HCT116 (cell line): ENCODE measurements at regions not wholly inside any gene's neighbourhood (a gene's known extent, or its start where the extent isn't known, plus 50 kb on each side); places are given as distances from the start of the nearest gene placed in this dataset.

Source experiments
- ATAC-seq: fragments of 200-7000 bp; cut with Tn5 transposase; 2 replicates; pipeline ENCODE4 v1.9.1; 2020; ENCODE audit warnings: mild to moderate bottlenecking, moderate library complexity
- BruUV-seq: library from RNA; stranded (reverse); fragments of 400-500 nt; replicated peaks from 2 replicates; lab custom pipeline; 2021; lab: Mats Ljungman, UMichigan
- CTCF ChIA-PET: fragments of 300-600 bp; sonication (Branson Sonifier 250); formaldehyde crosslinking; loops from one replicate; lab custom pipeline; 2021; ENCODE audit warnings: antibody characterized with exemption; lab: Charles Lee
- POLR2A ChIA-PET: fragments of 300-600, 350-600 bp; sonication (Branson Sonifier 250); formaldehyde crosslinking; loops from one replicate; lab custom pipeline; 2021; ENCODE audit warnings: antibody characterized with exemption; lab: Charles Lee
- RAD21 ChIA-PET, 2 experiments: fragments of 300-600 bp; sonication (Branson Sonifier 250); formaldehyde crosslinking; loops; one replicate each; lab custom pipeline; 2023; ENCODE audit warnings: low total read pairs in 2 of 2; ENCODE audit not compliant: uncharacterized antibody in 2 of 2, unreplicated experiment in 2 of 2, low non-redundant PET in 1 of 2; lab: Charles Lee
- DNase-seq: peaks from one replicate; pipeline ENCODE4 v3.0.0-alpha.2; 2010; ENCODE audit warnings: low read depth, low spot score
- H2AFZ ChIP-seq: fragments of 200-600 bp; shearing (Covaris generic), sonication (generic); 2 replicates; pipeline ENCODE4 v1.6.1; 2017; ENCODE audit warnings: low read depth, mixed run types, mixed read lengths, antibody characterized with exemption, low read length; ENCODE audit not compliant: poor library complexity, severe bottlenecking
- H3K27ac ChIP-seq: 2 replicates; pipeline ENCODE4 v1.5.1; 2012; ENCODE audit warnings: low read depth, low read length
- H3K27me3 ChIP-seq: fragments of 200-600 bp; sonication (generic); 2 replicates; pipeline ENCODE4 v1.6.1; 2016; ENCODE audit warnings: mixed run types, low read length, mixed read lengths; ENCODE audit not compliant: insufficient read depth
- H3K36me3 ChIP-seq, 2 experiments: fragments of 200-500 bp in 1 of 2; fragments of 200-600 bp in 1 of 2; sonication (Bioruptor generic) in 1 of 2; sonication (generic) in 1 of 2; 2 replicates each; pipeline versions ENCODE4 v1.5.1 to v1.6.1; 2014 to 2016; ENCODE audit warnings: low read length in 2 of 2, inconsistent platforms in 1 of 2, mixed read lengths in 1 of 2, mixed run types in 1 of 2; ENCODE audit not compliant: insufficient read depth in 2 of 2, control insufficient read depth in 1 of 2
- H3K4me1 ChIP-seq, 2 experiments: fragments of 200-600 bp in 1 of 2; sonication (generic) in 1 of 2; 2 replicates each; pipeline versions ENCODE4 v1.5.1 to v1.6.1; 2012 to 2017; ENCODE audit warnings: low read length in 2 of 2, inconsistent platforms in 1 of 2, mild to moderate bottlenecking in 1 of 2, mixed read lengths in 1 of 2, mixed run types in 1 of 2, moderate library complexity in 1 of 2; ENCODE audit not compliant: insufficient read depth in 2 of 2, control insufficient read depth in 1 of 2
- H3K4me2 ChIP-seq: fragments of 200-600 bp; sonication (generic); 2 replicates; pipeline ENCODE4 v1.6.1; 2017; ENCODE audit warnings: mixed run types, low read length, mixed read lengths
- H3K4me3 ChIP-seq, 2 experiments: fragments of 200-600 bp in 1 of 2; sonication (generic) in 1 of 2; replicated peaks in 1 of 2; 2 replicates each; pipeline ENCODE4 v1.5.1; 2011 to 2016; ENCODE audit warnings: low read length in 2 of 2, control low read depth in 1 of 2, low read depth in 1 of 2, mild to moderate bottlenecking in 1 of 2, mixed read lengths in 1 of 2, mixed run types in 1 of 2
- H3K79me2 ChIP-seq: fragments of 200-600 bp; sonication (generic); 2 replicates; pipeline ENCODE4 v1.6.1; 2017; ENCODE audit warnings: mild to moderate bottlenecking, mixed run types, low read length, moderate library complexity, mixed read lengths; ENCODE audit not compliant: insufficient read depth
- H3K9ac ChIP-seq: fragments of 200-600 bp; sonication (generic); 2 replicates; pipeline ENCODE4 v1.6.1; 2016; ENCODE audit warnings: low read length, mixed read lengths
- H3K9me2 ChIP-seq: fragments of 200-600 bp; sonication (generic), shearing (Covaris generic); 2 replicates; pipeline ENCODE4 v1.6.1; 2017; ENCODE audit warnings: mixed run types, mild to moderate bottlenecking, moderate library complexity; ENCODE audit not compliant: insufficient read depth
- H3K9me3 ChIP-seq, 2 experiments: fragments of 200-500 bp in 1 of 2; fragments of 200-600 bp in 1 of 2; sonication (Bioruptor generic) in 1 of 2; sonication (generic) in 1 of 2; 2 replicates each; pipeline ENCODE4 v1.6.1; 2014 to 2017; ENCODE audit warnings: low read length in 2 of 2, mixed read lengths in 2 of 2, inconsistent platforms in 1 of 2, low read depth in 1 of 2, mild to moderate bottlenecking in 1 of 2, mixed run types in 1 of 2, moderate library complexity in 1 of 2; ENCODE audit not compliant: control insufficient read depth in 1 of 2, insufficient read depth in 1 of 2
- H4K20me1 ChIP-seq: fragments of 200-600 bp; sonication (generic), shearing (Covaris generic); 2 replicates; pipeline ENCODE4 v1.6.1; 2017; ENCODE audit warnings: mixed run types, mild to moderate bottlenecking, moderate library complexity; ENCODE audit not compliant: insufficient read depth
- ATF3 ChIP-seq: IDR thresholded peaks from 2 replicates; pipeline ENCODE4 v1.6.1; 2012
- CEBPB ChIP-seq: IDR thresholded peaks from 2 replicates; pipeline ENCODE4 v1.6.1; 2012; ENCODE audit warnings: low read depth
- EGR1 ChIP-seq: IDR thresholded peaks from 2 replicates; pipeline ENCODE4 v1.6.1; 2012; ENCODE audit warnings: low read depth
- ELF1 ChIP-seq: IDR thresholded peaks from 2 replicates; pipeline ENCODE4 v1.6.1; 2012; ENCODE audit warnings: low read depth, borderline replicate concordance
- EZH2 ChIP-seq: fragments of 200-600 bp; sonication (generic); IDR thresholded peaks from 2 replicates; pipeline ENCODE4 v1.6.1; 2017; ENCODE audit warnings: antibody characterized with exemption, mixed run types
- FOSL1 ChIP-seq: IDR thresholded peaks from 2 replicates; pipeline ENCODE4 v1.6.1; 2012; ENCODE audit warnings: low read depth
- POLR2A ChIP-seq: IDR thresholded peaks from 2 replicates; pipeline ENCODE4 v1.7.0; 2011; ENCODE audit warnings: borderline replicate concordance; ENCODE audit not compliant: insufficient read depth, insufficient read length; ENCODE audit errors: extremely low read depth
- POLR2AphosphoS5 ChIP-seq: IDR thresholded peaks from 2 replicates; pipeline ENCODE4 v1.6.1; 2011; ENCODE audit warnings: mild to moderate bottlenecking, low read depth, low read length, moderate library complexity
- RAD21 ChIP-seq: IDR thresholded peaks from 2 replicates; pipeline ENCODE4 v1.6.1; 2012; ENCODE audit warnings: low read depth, mild to moderate bottlenecking
- REST ChIP-seq: IDR thresholded peaks from 2 replicates; pipeline ENCODE4 v1.6.1; 2012; ENCODE audit warnings: low read depth
- SIN3A ChIP-seq: IDR thresholded peaks from 2 replicates; pipeline ENCODE4 v1.6.1; 2012; ENCODE audit warnings: low read depth
- SP1 ChIP-seq: IDR thresholded peaks from 2 replicates; pipeline ENCODE4 v1.6.1; 2012; ENCODE audit warnings: low read depth
- TCF7L2 ChIP-seq: IDR thresholded peaks from 2 replicates; pipeline ENCODE4 v1.7.0; 2011; ENCODE audit warnings: borderline replicate concordance, inconsistent platforms; ENCODE audit not compliant: insufficient read depth, insufficient read length; ENCODE audit errors: extremely low read depth
- YY1 ChIP-seq: IDR thresholded peaks from 2 replicates; pipeline ENCODE4 v1.6.1; 2011; ENCODE audit warnings: low read length, low read depth, moderate library complexity, mild to moderate bottlenecking; ENCODE audit not compliant: insufficient replicate concordance; ENCODE audit errors: extremely low read depth
- ZBTB33 ChIP-seq: IDR thresholded peaks from 2 replicates; pipeline ENCODE4 v1.6.1; 2011; ENCODE audit warnings: mild to moderate bottlenecking, low read length, moderate library complexity; ENCODE audit not compliant: insufficient replicate concordance; ENCODE audit errors: extremely low read depth
- ZFX ChIP-seq: fragments of 450-650 bp; IDR thresholded peaks from 2 replicates; pipeline ENCODE4 v1.6.1; 2017
- intact Hi-C: fragments of 100-400 bp; cut with micrococcal nuclease; formaldehyde crosslinking; loops from 2 replicates; pipeline ENCODE4 v1.10.0; 2022

GRCh38 chr12:81866081-81866480, 106.9 kb upstream of the PPFIA2 start:
- no peak overlapping the region for H2AFZ ChIP-seq
- H3K27me3 ChIP-seq, result no peaks in the 10 kb centered on the region
- TF ChIP-seq ZFX (no peak), FOSL1 (no peak), EZH2 (no peak), ATF3 (no peak), EGR1 (no peak), REST (no peak), ZBTB33 (no peak), ELF1 (no peak), RAD21 (no peak), YY1 (no peak), POLR2AphosphoS5 (no peak), SIN3A (no peak), TCF7L2 (no peak), CEBPB (no peak), POLR2A (no peak), SP1 (no peak)
- TF ChIP-seq, all 23 proteins: peak for 0
- H3K4me1 ChIP-seq, result no peaks in the 10 kb centered on the region
- intact Hi-C loops, result no loop called here
- DNase-seq, result no peak
- H3K9me3 ChIP-seq, result no peaks in the 10 kb centered on the region
- no peak for ATAC-seq
- RAD21 ChIA-PET, result no interaction called here
- no peak overlapping the region for H3K4me3 ChIP-seq
- no peaks in the 10 kb centered on the region for H4K20me1 ChIP-seq
- H3K36me3 ChIP-seq, result no peaks in the 10 kb centered on the region
- CTCF ChIA-PET, result no interaction called here
- no peaks in the 10 kb centered on the region for H3K9me2 ChIP-seq
- POLR2A ChIA-PET, result no interaction called here
- H3K9ac ChIP-seq, result no peak overlapping the region
- H3K27ac ChIP-seq, result no peak overlapping the region
- no peaks in the 10 kb centered on the region for H3K79me2 ChIP-seq
- BruUV-seq, result no TSS peak
- H3K4me2 ChIP-seq, result no peak overlapping the region
